ENCODE measurements at regions not wholly inside any gene's neighbourhood (a gene's known extent, or its start where the extent isn't known, plus 50 kb on each side); places are given as distances from the start of the nearest gene placed in this dataset.

DNA sequence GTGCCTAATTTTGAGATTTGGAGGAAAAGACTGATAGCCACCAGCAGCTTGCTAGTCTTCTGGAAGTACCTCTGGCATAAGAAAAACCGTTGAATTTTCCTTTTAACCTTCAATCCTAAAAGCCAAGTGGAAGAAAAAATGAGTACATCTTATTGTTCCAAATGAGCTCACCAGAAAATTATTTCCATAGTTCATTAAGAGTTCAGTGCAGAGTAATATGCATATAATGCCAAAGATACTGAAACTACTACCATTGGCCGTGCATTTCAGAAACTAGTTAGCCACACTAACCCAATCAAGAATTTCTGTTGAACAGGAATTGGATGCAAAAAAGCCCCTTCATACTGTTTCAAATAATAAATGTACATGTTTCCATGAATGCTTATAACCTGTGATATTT is 607.9 kb downstream of the KCTD16 start:
- no peak for TF ChIP-seq EZH2 (IDR thresholded peaks at IDR 0.05; ENCODE audit: low read depth)
- TF ChIP-seq, protein P1, sequence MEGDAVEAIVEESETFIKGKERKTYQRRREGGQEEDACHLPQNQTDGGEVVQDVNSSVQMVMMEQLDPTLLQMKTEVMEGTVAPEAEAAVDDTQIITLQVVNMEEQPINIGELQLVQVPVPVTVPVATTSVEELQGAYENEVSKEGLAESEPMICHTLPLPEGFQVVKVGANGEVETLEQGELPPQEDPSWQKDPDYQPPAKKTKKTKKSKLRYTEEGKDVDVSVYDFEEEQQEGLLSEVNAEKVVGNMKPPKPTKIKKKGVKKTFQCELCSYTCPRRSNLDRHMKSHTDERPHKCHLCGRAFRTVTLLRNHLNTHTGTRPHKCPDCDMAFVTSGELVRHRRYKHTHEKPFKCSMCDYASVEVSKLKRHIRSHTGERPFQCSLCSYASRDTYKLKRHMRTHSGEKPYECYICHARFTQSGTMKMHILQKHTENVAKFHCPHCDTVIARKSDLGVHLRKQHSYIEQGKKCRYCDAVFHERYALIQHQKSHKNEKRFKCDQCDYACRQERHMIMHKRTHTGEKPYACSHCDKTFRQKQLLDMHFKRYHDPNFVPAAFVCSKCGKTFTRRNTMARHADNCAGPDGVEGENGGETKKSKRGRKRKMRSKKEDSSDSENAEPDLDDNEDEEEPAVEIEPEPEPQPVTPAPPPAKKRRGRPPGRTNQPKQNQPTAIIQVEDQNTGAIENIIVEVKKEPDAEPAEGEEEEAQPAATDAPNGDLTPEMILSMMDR (conservative IDR thresholded peaks at IDR 0.05) = no peak
